ENCODE measurements at regions not wholly inside any gene's neighbourhood (a gene's known extent, or its start where the extent isn't known, plus 50 kb on each side); places are given as distances from the start of the nearest gene placed in this dataset.

DNA sequence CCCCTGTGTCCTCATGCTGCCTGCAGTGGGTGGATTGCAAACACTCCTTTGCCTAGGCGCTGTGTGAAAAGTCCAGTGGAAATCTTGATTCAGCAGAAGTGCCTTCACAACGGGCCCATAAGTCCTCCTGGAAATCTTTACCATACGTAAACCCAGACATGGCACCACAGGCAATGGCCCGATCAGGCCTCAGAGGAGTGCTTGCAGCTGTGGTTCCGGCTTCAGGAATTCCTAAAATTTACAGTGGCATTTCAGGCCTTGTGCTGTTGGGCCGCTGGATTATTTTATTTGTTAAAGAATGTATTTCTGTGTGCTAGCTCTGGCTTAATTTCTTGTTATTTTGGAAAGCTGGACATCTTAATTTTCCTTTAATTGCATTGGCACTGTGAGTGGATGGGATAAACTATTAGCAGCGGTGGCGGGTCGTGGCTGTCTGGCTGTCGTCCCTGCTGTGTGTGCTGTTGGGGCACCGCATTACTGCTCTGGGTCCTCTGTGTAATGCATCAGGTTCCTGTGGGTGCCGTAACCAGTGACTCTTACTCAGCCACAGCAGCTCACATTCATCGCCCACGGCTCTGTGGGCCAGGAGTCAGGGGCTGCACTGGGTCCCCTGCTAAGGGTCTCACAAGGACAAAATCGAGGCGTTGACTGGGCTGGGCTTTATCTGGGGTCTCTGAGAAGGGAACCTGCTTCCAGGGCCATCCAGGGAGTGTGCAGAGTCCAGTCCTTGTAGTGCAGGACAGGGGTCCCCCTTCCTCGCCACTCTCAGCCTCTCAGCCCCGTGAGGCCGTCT is 73.1 kb downstream of the RTP5 start:
- no peak for DNase-seq (ENCODE audit: low spot score)

DNA sequence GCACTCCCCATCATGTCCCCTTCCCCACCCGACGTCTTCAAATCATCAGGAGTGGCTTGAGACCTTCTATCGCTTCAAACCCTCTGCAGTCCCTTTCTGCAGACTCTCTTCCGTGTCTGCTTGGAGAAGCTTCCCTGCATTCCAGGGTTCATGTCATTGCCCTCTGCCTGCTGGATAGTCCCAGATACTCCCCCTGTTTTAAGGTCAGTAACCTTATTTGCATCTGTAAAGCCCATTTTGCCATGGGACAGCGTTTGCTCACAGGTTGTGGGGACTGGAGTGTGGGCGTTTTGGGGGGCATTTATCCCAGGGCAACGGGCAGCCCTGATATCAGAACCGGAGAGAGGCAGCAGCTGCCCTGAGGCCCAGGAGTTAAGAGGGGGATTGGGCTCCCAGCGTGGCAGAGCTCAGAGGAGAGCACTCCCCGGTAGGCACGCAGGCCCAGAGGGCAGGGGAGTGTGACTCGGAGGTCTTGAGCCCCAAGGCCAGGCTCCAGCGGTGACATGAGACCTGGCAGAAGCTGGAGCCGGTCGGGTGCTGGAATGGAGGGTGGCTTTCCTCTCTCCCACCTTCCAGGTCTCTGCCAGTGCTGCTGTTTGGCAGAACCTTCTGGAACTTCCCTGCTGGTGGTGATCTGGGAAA is 73.8 kb downstream of the RTP5 start:
- no peak for DNase-seq (ENCODE audit: low spot score)

DNA sequence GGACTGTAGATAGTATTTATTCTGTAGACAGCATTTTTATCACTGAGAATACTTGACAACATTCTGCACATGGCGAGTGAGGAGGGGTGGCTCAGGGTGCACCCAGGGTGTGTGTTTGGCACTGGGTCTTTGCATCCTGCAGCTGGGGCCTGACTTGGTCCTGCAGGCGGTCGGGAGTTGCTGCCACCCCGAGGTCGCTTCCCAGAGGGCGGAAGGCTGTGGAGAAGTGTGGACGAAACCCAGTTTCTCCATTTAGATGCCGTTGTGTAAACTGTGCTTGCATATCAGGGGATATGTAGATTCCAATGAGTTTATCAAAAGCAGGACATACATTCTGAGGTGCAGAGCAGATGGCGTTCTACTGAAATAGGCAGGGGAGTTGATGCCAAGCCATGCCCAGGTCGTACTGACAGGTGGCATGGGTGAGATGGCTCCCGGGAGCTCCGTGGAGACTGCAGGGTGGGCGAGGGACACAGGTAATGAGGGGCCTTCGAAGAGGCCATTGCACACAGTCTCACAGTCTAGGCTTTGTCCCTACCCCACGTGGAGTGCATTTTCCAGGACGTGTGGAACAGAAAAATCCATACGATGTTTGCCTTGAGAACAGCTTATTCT is 74.5 kb downstream of the RTP5 start:
- no peak for DNase-seq (ENCODE audit: low spot score)

DNA sequence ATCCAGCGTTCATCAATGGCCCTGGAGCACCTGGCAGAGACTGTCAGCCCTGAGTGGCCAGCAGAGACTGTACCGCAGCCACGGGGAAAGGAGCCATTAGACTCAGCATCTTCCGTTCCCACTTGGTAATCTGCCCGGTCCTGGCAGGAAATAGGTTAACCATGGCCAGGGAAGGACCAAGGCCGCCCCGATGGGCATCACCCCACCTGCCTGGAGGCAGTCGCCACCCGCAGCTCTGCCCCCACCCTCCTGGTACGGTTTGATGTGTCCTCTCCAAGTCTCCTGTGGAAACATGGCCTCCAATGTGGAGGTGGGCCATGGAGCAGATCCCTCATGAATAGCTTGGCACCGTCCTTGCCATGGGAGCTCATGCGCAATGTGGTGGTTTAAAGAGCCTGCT is 75.3 kb downstream of the RTP5 start:
- no peak for DNase-seq (ENCODE audit: low spot score)

DNA sequence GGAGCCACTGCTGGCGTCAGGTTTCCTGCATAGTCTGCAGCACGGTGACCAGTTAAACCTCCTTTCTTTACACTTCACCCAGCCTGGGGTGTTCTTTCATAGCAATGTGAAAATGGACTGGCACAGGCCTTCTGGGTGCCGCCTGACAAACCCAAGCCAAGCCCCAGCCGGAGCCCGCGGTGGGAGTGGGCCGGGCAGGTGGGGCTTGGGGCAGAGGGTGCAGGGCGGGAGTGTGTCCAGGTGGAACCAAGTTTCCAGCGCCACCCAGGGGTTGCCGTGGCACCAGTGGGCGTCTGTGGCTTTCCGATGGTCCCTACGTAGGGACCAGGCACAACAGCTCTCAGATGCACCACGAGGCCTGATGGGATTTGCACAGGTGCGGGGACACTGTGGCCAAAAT is 75.8 kb downstream of the RTP5 start:
- DNase-seq (ENCODE audit: low spot score): no peak

DNA sequence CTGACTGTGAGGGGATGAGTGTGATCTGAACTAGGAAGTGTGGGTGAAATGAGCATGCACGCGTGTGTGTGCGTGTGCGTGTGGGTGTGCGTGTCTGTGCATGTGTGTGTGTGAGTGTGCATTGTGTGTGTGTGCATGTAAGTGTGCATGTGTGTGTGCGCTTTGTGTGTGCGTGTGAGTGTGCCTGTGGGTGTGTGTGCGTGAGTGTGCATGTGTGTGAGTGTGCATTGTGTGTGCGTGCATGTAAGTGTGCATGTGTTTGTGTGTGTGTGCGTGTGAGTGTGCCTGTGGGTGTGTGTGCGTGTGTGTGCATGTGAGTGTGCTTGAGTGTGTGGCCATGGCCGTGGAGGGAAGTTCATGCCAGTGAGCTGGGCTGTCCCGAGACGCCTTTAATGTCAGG is 76.3 kb downstream of the RTP5 start:
- DNase-seq (ENCODE audit: low spot score): no peak

DNA sequence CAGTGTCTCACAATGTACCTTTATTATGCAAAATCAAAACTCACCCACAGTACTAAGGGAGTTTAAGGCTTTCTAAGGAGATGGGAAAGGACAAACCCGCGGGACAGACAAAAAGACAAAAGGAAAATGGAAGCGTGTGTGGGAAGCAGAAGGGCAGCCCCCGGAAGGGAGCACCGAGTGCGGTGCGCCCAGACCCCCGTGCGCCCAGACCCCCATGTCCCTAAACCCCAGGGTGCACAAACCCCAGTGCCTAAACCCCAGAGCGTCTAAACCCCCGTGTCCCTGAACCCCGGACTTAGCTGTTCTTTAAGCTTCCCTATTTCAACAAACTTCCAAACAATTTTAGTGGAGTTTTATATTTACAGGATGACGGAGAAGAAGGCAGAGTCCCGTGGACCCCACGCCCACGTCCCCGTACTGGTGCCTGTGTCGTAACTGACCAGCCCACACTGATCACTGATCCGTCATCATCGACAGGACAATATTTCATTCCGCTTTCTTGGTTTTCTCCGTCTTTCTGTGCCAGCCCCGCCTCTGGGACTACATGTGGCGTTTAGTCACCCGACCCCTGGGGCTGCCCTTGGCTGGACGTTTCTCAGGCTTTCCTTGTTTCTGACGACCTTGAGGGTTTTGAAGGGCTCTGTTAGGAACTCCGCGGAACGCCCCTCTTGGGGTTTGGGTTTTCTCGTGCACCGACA is 76.9 kb downstream of the RTP5 start:
- no peak for DNase-seq (ENCODE audit: low spot score)

DNA sequence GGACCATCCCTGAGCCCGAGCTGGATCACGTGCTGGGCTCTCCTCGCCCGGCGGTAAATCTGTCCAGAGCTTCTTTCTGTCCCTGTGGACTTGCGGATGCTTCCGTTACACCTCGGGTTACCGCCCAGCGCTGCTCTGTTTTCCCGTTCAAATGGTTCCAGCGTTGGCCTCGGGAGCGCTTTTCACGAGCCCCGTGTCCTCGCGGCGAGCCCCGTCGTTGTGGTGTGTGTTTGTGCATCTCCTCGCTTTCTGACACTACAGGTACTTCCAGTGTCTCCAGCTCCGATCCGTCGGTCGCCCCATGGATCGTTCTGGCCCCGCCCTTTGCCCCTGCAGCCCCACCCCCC is 77.4 kb downstream of the RTP5 start:
- no peak for DNase-seq (ENCODE audit: low spot score)

DNA sequence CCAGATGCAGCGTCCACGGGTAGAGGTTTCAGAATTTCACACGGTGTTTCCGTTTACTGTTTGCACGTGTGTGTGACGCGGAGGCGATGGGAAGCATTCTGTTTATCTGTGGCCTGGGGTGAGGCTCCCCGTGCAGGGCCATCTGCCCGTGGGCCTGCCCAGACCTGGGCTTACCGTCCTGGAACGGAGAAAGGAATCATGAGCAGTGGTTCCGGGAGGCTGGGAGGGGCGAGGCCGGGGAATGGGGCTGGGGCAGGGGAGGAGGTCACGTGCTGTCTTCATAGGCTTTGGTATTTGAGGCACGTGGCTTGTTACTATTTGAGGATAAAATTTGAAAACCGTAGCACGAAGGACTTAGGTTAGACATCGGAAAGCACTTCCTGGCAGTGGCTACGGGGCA is 77.9 kb downstream of the RTP5 start:
- no peak for DNase-seq (ENCODE audit: low spot score)

DNA sequence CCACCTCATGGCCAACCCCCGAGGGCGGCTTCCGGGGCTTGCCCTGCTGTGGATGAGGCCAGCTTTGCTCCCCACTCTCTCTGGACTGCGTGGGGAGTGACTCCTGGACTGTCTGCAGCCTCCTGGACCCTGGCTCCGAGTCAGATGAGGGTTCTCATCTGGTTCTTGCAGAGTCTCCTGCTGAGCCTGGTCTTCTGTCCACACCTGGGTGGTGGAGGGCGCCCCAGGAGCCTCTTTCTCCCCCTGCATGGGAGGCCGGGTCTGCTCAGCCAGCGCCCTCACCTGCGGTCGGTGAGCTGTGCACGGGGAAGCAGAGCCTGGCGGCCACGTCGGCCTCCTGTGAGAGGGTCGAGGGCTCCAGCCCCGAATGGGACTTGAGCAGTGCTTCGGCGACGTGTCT is 78.3 kb downstream of the RTP5 start:
- DNase-seq (ENCODE audit: low spot score): no peak

DNA sequence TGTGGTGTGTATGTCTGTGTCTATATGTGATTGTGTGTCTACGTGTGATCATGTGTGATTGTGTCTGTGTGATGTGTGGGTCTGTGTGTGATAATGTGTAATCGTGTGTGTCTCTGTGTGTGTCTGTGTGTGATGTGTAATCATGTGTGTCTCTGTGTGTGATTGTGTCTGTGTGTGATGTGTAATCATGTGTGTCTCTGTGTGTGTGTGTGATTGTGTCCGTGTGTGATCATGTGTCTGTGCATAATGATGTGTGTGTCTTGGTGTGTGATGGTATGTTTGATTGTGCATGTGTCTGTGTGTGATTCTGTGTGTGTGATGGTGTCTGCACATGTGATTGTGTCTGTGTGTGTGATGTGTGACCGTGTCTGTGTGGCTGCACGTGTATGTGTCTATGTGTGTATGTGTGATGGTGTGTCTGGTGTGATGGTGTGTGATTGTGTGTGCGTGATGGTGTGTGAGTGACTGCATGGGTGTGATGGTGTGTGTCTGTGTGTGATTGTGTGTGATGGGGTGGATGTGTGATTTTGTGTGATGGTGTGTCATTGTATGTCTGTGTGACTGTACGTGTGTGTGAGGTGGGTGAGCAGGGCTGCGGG is 78.9 kb downstream of the RTP5 start:
- DNase-seq (ENCODE audit: low spot score): no peak

DNA sequence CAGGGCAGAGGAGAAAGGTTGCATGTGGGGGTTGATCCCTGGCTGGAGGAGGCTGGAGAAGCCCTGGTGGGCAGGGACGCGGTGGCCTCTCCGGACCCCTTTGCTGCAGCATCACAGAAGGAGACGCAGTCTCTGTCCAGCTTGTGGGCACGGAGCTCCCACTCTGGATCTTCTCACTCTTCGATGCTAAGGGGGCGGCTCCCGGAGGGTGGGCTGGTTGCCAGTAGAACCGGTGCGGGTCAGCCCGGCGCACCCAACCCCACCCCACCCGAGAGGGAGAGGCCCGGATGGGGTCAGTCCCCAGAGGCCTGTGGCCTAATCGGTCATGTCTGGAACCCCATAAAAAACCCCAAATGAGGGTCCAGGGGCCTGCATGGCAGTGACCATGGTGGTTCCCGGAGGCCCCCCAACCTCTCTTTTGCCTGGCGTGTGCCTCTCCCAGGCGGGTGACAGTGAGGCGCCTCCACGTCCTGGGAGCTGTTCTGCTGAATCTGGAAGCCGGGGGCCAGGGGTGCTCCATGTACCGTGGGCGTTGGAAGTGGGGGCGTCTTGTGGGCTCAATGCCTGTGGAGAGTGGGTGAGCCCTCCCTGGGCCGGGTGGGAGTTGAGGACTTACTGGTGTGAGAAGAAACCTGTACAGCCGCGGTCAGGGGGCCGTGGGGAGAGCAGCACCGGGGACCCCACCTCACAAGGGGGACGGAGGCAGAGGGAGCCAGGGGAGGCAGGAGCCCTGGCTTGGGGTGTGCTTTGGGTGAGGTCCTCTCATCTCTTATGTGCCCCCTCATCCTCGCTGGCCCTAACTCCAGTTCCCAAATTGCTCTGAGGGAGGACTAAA is 79.6 kb downstream of the RTP5 start:
- no peak for DNase-seq (ENCODE audit: low spot score)

DNA sequence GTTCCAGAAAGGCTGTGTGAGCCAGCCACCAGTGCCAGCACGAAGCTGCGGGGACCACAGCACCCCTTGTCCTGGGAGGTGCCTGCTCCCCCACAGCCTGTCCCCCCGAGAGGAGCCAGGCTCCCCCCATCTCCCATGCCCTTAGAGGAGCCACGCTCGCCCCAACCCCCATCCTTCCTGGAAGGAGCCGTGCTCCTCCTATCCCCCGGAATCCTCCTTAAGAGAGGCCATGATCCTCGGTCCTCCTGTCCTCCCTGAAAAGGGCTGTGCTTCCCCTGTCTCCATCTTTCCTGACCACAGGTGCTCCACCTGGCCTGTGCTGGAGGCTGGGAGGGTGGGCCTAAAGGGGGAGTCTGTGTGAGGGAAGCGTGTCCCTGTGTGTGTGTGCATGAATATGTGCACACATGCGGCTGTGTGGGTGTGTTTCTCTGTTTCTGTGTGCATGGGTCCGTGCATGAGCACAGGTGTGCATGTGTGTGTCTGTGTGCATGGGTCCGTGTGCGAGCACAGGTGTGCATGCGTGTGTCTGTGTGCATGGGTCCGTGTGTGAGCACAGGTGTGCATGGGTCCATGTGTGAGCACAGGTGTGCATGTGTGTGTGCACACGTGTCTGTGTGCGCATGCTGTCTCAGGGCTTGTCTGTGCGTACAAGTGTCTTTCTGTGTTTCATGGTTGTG is 80.3 kb downstream of the RTP5 start:
- no peak for DNase-seq (ENCODE audit: low spot score)

DNA sequence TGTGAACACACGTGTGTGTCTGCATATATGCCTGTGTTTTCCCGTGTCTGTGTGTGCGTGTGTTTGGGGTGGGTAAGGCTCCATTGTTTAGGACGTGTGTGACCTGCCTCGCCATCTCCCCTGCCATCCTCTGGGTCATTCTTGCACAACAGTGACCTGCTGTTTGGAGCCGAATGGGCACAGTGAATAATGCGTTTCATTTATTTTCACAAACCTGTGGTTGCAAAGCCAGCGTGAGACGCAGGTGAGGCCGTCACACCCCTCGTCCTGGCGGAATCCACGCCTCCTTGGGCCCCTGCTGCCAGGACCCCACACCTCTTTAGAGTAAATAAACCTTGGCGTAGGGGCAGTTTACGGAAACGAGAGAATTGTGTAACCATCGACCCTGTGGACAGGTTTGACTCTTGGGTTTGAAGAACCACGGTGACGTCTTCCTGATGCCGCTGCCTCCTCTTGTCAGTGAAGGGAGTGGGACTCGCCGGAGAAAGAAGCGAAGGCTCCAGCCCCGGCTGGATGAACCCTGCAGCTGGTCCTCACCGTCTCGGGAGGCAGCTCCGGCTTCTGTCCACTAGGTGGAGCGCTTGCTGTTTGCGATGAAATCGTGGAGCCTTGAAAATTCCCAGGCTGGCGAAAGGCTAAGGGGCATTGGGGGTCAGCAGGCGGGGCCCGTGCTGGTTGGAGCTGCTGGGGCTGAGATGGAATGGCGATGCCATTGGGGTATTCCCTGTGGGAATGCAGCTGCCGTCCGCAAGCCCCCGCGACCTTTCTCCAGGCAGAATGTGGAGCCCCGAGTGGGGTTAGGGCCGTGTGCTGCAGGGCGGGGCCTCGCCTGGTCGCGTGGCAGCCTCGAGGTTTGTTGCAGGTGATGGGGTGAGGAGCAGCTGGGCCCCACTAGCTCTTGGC is 81.1 kb downstream of the RTP5 start:
- DNase-seq (ENCODE audit: low spot score): peak; percentile 91

DNA sequence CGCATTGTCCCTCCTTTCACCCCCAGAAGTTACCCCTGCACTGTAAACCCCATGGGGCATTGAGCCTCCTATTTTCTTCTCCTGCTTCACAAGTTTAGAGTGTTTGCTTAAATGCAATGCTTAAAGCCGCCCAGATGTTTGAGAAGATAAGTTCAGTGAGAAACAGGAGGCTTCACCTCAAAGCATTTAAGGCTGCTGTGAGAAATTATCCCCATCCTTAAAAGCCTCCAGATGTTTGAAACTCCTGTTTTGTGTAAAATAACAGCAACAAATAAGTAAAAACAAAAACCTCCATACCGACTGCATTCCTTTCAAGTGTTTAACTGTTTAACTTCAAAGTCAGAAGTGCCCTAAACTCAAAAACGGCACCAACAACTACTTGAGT is 81.8 kb downstream of the RTP5 start:
- no peak for DNase-seq (ENCODE audit: low spot score)

DNA sequence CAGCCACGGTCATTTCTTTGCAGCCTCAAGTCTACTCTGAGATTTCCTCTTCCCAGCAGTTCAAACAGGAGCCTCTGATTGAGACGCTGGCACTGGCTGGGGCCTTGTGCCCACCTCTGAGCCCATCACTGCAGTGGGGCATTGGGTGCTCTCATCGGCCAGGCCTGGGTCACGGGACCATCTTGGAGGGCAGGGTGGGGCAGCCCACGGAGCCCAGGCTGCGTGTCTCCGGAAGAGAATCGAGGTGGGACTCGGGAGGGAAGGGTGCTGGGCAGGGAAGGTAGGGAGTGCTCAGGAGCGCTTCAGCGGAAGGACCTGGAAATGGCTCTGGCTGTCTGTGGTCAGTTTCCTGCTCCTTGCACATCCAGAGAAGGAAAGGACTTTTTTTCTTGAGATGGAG is 82.4 kb downstream of the RTP5 start:
- DNase-seq (ENCODE audit: low spot score): no peak

DNA sequence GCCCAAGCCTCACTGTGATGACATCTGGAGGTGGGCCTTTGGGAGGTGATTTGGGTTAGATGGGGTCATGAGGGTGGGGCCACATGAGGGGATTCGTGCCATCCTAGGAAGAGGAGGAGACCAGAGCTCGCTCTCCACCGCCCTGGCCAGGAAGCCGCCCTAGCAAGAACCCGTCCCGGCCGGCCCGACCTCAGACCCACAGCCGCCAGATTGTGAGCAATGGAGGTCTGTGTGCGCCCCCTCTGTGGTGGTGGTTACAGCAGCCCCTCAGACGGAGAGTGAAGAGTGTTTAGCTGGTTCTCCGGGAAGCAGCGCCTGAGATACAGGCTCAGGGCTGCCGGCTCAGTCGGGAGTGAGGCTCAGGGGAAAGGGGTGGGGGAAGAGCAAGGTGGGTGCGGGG is 83.3 kb downstream of the RTP5 start:
- DNase-seq (ENCODE audit: low spot score): no peak

DNA sequence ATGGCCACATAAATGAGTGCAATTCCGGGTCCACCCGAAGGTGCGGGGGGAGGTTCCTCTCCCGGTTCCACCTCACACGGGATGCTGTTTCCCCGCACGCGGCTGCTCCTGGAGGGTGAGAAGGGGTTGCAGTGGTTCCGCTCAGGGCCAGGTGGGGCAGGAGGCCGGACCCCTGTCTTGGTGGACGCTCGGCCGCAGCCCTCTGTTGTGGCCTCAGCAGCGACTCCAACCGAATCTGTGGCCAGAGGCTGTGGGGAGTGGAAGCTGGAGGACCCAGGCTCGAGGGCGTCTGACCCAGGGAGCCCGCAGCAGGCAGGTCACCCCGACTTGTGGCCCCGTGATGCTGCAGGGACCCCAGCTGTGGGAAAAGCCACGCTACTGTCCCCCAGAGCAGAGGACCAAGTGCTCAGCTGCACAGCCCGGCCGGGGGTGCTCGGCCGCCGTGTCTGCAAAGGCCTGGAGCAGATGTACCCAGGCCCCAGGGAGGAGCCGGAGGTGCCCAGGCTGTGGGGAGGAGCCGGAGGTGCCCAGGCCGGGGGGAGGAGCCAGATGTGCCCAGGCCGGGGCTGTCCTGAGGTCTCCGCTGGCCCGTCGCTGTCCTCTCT is 83.9 kb downstream of the RTP5 start:
- DNase-seq (ENCODE audit: low spot score): no peak

DNA sequence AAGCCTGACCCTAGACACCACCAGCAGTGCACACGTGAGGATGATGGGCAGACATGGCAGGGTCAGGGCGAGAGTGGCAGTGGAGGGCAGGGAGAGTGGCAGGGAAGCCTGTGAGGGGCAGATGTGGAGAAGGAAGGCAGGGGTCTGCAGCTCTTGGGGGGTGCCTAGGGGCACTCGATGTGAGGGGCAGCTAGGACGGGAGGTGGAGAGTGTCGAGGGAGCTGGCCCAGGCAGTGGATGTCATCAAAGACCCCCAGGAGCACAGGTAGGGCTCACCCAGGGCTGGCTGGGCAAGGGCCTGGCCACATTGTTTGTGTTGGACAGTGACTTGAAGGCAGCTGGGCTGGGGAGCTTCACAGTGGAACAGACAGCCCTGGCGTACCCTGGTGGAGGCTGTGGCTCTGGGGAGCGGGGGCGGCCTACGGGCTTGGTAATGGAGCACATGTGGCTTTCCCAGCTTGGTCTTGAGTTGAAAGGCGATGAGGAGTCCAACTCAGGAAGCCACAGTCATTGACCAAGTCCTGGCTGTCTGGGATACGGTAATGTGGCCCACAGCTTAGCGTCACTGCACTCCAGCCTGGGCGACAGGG is 87.1 kb downstream of the RTP5 start:
- no peak for DNase-seq (ENCODE audit: low spot score)

Measured in hepatic stellate cell (primary cell).